EL (cell line): ENCODE measurements at regions not wholly inside any gene's neighbourhood (a gene's known extent, or its start where the extent isn't known, plus 50 kb on each side); places are given as distances from the start of the nearest gene placed in this dataset.

Source experiments
- DNase-seq: peaks from one replicate; pipeline ENCODE4 v3.0.0-alpha.2; 2016

DNA sequence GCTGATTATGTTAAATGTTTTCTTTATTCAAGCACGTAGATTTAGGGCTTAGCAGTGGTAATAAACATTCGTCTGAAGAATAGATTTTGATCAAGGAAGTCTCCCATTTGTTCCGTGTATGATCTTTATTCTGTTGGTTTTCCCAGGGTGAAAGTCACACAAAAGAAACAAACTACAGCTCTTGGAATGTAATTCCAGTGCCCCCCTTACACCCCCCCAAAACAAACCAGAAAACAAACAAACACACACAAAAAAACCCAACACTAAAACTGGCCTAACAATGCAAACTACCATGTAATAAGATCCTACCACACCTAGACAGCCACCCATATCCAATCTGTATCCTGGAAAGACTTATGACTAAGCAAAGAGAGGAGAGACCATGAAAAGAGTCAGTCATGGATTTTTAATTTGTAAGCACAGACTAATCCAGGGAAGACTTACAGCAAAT, 196.2 kb upstream of the ELL2 start:
- no peak for DNase-seq

DNA sequence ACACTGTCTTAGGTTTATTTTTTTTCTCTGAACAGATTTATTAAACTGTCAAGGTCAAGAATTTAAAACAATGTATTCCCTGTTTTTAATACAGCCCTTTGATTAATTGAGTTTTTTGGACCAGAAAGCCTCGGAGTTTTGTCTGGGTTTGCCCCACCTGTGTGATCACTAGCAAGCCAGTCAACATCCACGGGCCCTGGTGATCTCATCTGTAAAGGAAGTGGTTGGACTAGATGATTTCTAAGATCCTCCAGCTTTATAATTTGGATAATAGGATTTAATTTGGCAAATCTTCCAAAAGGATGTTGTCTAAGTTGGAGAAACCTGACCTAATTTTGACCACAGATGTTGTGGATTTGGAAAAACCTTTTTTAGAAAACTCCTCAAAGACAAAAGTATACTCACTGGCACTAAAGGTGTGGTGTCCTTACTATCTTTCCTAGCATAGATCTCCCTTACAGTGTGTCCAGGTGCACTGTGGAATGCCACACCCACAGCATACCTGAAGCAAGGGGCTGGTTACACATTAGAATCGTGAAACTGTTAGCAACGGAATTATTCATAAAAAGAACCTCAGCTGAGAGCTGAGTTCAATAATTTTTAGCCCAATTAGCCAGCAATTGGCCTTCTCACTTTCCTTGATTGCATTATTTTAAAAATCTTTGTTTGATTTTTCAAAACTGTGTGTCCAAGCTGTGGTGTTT, 195.6 kb upstream of the ELL2 start:
- DNase-seq: no peak

DNA sequence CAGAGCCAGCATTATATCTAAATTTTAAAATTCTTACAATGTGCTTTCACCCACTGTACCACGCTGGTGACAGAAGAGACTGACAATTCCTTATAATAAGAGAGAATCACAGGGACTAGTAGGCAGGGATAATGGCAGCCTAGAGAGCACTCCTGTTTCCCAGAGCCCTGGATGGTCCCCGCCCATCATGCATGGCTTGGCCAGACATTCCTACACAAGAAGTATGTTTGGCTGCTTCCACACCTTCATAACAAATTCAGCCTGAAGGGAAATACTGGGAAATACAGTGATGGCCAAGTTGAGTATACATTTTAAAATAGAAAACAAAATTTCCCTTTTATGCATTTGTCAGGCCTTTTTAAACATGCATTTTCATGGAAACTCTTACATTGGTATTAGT, 193.5 kb upstream of the ELL2 start:
- DNase-seq: no peak

DNA sequence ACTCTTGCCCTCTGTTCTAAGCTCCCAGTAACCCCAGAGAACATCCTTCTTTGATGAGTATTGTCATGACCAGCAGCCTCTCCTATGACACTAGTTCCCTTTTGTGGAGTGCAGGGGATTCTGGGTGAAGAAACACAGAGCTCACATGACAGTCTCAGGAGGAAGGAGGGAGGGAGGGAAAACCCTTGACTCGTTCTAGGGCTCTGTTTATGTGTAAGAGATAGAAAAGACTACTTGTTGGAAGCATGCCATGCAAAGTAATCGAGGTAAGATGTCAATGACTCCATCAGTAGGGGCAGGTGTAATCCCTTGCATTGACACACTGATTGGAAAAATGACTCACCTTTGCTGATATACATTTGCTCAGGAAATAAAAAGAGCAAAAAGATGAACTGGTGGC, 190.2 kb upstream of the ELL2 start:
- DNase-seq: no peak

DNA sequence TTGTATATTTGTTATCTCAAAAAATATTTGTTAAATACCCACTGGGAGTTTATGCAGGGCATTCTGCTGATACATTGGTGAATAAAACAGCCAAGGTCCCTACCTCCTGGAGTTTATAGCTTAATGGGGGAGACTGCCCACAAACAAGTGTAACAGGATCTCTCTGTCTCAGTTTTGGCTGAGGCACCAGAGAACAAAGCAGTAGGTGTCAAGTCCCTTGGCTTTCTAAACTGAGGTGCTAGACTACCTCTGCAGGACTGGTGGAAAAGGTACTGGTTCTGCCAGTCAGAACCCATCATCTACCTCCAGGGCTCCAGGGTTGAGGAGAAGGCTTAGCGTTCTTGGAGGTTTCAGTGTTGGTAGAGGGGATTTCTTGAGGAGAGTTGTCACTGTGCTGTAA, 188.4 kb upstream of the ELL2 start:
- no peak for DNase-seq

DNA sequence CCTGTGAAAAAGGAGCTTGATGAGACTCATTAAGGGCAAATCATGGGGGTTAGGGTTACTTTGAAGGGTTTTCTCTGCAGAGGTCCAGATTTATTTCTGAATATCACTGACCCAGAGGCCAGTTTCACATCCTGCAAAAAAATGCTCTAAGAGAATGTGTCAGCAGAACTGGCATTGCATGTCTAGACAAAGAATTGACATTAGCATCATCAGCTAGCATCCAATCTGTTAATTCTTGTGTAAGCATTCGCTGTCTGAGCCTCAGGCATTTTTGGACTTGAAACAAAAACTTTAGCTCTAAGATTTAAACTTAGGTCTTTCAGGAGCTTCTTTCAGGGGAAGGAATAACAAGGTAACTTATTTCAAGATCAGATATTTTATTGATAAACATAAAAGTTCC, 187.9 kb upstream of the ELL2 start:
- peak; percentile 67 for DNase-seq

DNA sequence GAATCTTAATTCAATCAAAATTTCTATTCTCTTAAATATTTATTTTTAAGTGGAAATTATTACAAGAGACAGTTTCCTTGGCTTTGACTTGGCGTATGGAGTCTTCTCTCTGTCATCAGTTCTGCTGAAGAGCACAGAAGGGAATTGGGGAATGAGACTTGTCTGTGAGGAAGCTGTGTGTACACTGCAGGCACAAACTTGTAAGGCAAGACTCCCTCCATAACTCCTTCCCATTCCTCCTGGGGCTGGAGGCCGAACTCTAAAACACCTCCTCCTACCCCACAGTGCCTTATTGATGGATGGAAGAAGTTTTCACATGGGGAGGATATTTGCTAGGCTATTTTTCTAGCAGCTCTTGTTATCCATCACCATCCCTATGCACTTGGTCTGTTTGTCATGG, 187.4 kb upstream of the ELL2 start:
- DNase-seq: no peak

DNA sequence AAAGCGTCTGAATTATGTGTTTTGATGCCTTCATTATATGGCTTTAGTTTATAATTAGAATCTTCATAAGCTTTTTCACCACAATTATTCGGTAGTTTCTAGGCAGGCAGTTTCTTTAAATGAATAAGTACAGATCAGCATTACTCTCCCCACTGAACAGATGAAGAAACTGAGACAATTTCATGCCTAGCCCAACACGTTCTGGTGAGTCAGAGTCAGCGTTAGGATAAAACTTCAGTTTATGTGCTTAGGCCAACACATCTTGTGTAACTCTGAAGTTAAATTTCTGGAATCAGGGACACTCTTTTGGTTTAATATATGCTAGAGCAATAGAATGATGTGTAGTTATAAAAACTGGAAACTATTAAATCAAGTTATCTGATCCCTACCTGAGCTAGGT, 186.7 kb upstream of the ELL2 start:
- DNase-seq: no peak

DNA sequence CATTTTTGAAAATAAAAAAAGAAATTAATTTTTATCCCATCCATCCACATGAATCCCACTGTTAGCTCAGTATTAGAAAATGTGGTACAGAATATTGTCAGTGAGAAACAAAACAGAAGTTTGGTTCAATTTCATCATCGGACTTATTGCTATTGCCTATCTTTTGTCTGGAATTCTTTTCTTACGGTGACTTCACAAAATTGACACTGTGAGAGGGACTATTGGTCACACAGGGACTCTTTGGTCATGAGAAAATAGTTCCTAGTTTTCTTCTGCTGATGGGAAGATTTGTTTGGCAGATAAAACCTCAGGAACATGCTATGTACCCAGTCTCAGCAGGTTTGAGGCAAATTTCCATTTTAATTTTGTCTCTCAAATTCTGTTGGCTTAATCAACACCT, 186.2 kb upstream of the ELL2 start:
- no peak for DNase-seq

DNA sequence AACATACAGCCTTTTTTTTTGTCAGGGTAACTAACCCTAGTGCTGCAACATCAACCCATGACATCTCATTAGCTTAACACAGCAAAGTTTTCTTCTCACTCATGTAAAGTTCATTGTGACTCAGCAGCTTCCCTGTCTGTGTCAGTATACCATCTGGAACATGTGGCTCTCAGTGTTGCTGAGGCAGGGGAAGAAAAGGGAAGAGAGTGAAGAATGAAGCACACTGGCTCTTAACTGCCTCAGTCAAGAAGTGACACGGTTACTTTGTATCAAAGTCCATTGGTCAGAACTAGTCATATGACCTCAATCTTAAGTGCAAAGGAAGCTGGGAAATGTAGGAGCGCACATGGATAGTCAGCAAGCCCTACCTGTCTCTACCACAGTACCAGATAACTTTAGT, 185.0 kb upstream of the ELL2 start:
- peak; percentile 80 for DNase-seq

DNA sequence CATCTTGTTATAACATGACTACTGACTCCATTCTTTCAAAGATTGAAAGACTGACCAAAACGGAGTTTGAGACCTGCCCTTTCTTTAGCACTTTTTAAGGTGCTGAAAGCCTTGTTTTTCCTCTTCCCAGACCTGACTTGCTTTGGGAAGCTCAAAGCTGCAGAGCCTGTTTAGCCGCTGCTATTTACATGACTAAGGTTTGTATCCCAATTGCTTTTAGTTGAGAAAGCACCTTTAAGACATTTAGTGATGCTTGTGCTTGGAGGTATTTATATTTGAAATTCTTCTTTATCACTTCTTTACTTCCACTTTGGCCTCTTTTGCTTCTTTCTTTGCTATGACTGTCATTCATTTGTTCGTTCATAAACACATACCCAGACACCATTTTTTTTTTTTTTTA, 182.6 kb upstream of the ELL2 start:
- DNase-seq: no peak

DNA sequence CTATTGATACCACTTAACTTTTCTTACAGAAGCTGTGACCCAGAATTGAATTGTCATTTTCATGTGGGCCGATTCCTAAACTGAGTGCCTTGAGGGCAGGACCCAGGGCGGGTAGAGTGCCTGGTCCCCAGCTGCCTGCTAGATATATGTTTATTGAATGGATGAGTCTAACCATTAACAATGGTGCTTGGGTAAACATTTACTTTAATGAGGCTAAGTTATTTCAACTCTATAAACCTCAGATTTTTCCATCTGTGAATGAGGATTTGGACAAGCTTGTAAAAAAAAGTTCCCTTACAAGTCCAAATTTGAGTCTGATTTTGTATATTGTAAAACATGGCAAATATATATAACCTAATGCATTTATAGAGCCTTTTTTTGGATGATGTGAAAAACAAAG, 181.8 kb upstream of the ELL2 start:
- DNase-seq: peak; percentile 34

DNA sequence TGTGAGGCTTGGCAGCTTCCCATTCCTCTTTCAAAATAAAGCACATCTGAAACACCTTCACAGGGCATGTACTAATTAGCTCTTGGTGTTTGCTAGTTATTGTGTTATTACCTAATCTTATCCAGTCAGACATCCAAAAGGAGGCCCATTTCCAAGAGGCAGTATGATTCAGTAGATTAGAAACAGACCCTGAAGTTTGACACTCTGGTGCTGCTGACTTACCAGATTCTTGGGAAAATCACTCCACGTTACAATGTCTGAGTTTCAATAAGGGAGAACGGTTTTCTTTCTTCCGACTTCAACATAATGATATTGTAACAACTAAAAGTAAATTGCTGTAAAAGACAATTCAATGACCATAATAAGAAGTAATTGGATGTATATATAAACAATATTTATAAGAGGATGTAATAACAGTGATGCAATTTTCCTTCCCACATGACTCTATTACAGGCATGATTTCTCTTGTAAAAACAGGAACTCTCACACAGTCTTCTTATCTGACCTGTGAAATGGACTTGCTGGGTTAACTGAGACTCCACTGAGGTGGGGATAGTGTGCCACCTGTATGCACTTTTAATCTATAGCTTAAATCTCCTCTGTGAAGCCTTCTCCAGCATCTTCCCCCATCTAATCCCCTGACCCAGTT, 181.3 kb upstream of the ELL2 start:
- DNase-seq: peak; percentile 47

DNA sequence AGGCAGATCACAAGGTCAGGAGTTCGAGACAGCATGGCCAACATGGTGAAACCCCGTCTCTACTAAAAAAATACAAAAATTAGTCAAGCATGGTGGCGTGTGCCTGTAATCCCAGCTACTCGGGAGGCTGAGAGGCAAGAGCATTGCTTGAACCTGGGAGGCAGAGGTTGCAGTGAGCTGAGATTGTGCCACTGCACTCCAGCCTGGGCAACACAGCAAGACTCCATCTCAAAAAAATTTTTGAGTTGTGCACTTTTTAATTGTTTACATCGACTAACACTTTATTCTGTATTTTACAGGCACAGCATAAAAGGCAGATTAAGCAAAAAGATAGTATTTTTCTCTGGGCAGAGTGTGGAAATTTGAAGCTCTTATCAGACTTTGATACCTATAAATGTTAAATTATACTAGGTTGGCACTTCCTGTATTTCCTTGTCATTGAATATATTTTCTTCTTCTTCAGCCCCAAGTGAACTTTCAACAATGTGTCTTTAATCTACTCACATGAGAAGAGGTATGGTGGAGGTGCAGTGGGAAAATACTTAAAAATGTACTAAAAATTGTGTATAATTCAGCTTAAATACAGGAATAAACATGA, 180.6 kb upstream of the ELL2 start:
- DNase-seq: no peak

DNA sequence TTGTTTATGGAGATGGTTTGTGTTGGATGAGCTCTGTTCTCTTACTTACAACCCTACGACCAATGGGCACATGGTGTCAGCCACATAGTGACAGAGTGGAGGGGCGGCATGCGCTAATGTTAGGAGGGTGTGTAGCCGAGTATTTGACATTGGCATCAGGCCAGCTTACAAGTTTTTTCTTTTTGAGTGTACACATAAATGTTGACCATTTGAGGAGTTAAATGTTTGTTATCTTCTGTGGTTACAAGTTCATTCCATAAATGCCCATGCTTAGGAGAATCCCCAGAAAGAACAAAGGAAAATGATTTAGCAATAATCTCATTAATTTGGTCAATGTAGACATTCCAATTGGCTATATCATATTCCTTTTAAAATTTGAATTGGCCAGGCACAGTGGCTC, 180.1 kb upstream of the ELL2 start:
- DNase-seq: peak; percentile 59

DNA sequence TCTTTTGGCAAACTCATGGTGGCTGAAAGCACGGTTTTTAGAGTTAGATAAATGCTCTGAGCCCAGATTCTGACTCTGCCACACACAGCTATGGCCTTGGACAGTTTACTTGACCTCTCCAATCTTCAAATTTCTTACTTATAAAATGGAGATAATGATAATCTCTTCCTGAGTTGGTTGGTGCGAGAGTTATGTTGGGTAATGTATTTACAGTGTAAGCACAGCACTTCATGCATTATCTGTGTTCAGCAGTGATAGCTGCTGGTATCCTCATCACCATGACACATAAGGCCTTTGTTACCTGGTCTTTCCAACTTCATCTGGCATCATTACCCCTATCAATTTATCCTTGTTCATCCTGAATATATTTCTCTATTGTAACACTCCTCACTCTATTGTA, 178.8 kb upstream of the ELL2 start:
- DNase-seq: no peak

DNA sequence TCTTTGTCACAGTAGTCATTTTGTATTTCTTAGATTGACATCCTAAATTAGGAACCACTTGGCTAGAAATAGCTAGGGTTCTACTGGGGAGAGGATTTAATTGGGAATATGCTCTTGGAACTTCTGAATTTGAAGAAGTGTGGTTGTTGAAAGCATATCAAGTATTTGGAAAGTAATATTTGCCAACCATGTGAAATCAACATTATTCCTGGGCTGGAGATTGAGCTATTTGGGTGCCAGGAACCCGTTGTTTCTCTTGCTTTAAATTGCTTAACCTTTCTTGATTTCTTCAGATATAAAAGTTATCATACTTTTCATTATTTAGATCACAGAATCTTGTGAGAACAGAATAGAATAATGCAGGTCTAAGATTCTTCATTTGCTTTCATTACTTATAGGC, 178.4 kb upstream of the ELL2 start:
- DNase-seq: no peak

DNA sequence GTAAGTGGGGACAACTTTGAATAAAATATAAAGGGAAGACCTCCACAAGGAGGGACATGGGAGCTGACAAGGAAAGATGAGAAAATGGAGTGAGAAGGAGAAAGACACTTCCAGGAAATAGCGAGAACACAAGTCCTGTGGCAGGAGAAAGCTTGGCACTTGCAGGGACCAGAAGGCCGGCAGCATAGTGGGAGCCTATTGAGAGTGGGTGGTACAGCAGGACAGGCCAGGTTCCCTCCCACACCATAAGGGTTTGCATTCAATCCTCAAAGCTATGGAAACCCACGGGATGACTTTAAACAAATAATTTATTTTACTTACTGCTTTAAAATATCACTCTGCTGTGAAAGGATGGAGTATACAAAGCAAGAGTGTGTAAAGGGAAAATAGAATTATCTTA, 173.2 kb upstream of the ELL2 start:
- no peak for DNase-seq

DNA sequence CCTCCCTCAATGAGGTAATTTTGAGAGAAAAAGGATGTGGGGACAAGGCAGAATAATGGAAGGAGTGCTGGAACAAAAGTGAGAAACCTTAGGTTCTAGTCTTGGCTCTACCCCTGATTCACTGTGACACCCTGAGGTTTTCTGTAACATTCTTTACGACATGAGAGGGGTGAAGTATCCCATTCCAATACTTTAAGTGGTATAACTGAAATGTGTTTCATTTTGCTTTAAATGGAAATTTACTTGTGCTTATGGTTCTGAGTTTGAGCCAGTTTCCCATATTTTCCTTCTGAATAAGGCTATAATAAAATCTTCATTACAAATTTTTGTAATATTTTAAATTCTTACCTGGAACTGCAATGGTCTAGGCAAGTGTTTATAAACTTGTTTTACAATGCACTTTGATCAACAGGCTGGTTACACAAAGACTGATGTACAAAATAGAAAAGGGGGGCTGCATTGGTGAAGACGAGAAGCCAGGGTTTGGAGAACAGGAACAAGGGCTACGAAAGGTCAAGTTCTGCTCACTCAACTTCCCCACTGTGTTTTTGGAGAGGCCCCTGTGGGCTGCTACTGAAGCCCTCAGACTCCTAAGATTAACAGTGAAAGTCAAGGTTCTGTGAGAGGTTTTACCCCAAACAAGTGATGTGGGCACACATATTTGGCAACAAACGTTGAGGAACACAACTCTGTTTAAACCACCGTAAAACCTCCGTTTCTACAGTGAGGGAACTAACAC, 171.9 kb upstream of the ELL2 start:
- peak; percentile 68 for DNase-seq

DNA sequence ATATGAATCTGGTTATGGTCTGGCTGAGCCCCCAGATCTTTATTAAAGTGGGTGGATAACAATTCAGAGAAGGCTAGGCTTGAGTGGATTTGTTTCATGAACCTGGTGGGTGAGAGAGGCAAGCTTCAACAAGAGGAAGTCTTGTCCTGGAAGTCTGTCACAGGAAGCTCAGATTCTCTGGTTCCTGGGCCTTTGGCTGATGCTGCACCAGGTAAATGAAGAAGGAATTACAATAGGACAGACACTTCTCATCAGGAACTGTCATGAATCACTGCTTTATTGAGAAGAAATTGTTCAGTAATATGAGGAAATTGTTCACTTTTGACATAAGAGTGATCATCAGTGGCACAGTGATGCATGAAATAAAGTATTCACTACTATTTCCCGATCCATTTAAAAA, 167.6 kb upstream of the ELL2 start:
- no peak for DNase-seq

DNA sequence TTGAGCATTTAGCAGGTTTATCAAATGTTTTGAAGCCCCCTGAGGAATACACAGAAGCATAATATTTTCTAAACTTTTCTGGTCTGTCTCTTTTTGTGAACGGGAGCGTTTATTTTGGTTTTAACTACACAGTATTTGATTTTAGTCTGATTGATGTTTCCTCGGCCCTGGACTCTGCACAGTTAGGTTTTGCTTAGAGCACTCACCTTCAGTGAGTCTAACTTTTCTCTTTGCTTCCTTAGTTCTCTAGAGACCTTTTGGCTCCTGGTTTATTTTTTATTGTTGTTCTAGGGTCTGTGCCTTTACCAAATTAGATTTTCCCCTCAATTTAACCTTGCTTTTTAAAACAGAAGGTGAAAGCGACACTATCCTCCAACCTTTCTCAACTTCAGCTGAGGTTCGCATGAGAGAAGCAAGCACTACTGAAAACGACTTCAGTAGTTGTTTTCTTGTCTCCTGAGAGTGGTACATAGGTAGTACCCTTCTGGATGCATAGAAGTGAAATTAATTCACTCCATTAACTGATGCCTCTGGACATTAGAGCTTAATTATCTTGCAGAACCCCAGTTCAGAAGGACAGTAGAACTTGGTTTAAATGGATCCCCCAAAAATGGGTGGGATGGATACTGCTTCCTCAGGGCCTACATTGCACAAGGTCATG, 166.7 kb upstream of the ELL2 start:
- DNase-seq: no peak

DNA sequence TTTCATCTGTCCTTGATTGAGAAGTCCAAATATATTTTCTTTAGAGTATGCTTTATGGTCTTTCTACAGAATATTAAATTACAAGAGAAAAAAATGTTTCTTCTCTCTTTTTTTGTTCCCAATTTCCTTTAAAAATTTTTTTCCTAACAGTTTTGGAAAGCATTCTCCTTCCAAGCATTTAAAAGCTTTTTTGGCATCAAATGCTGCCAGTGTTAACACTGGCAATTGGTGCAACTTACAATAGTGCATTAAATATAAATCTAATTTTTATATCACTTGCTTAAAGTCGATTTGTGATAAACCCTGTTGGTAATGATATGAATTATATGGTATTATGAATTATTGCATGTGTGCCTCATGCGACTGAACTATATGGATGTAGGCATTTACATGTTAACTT, 165.9 kb upstream of the ELL2 start:
- no peak for DNase-seq

DNA sequence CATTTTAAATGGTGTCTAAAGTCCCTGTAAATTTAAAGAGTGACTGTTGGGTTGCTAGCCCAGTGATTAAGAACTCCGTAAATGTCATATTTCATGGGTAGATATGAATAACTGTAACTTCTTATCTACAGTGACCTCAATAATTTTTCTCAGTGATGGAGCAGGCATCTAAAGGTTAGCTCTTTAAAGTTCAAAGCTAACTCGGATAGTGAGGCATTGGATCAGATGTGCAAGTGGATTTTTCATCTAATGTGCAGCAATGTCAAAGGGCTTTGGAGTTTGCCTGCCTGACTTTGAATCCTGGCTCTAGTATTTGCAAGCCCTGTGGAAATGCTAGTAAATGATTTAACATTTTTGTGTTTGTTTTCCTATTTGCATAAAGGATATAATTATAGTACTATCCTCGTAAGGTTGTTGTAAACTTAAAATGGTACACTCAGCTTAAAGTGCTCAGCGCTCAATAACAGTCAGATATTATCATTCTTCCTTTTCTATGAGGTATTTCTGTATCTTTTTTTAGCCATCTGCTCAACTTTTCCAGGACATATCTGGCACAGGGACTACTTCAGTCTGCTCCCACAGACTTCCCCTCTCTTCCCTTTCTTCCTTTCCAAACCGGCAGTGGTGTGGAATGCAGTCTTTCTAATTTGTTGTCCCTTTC, 163.7 kb upstream of the ELL2 start:
- peak; percentile 38 for DNase-seq
